Omental fat pad (tissue), 3 donors: ENCODE measurements at regions not wholly inside any gene's neighbourhood (a gene's known extent, or its start where the extent isn't known, plus 50 kb on each side); places are given as distances from the start of the nearest gene placed in this dataset.

Source experiments
- ATAC-seq: fragments of 150-250 bp; one replicate; pipeline ENCODE4 v1.9.1; 2016; ENCODE audit warnings: mild to moderate bottlenecking, moderate library complexity; ENCODE audit not compliant: low FRiP score
- DNase-seq: peaks from one replicate; pipeline ENCODE4 v3.0.0-alpha.2; 2019; ENCODE audit warnings: low spot score
- TF ChIP-seq, protein P1 (sequence below), 3 donors: fragments of 450-650 bp; IDR thresholded peaks; one replicate each; pipeline ENCODE4 v1.5.1; 2016 to 2017; ENCODE audit warnings: antibody characterized with exemption in 3 of 3, mild to moderate bottlenecking in 3 of 3, moderate library complexity in 2 of 3

DNA sequence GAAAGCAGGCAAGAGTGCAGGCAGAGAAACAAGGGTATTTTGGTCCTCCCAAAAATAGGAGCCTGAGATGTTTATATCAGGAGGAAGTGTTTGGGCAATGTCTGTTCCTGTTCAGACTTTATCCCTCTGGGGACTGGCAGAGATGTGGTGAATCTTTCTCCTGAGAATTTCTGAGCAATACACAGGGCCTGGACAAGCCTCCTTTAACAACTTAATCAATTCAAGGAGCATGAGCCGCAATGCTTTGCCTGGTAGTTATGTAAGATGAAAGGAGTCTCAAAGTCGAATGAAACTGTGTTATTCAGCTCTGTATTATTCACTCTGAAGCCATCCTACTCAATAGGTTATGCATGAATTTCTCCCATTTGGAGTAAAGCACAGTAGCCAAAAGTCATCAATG, 365.6 kb downstream of the MAN2A1 start:
- DNase-seq (no peak), ATAC-seq (no peak)
- TF ChIP-seq, protein P1, sequence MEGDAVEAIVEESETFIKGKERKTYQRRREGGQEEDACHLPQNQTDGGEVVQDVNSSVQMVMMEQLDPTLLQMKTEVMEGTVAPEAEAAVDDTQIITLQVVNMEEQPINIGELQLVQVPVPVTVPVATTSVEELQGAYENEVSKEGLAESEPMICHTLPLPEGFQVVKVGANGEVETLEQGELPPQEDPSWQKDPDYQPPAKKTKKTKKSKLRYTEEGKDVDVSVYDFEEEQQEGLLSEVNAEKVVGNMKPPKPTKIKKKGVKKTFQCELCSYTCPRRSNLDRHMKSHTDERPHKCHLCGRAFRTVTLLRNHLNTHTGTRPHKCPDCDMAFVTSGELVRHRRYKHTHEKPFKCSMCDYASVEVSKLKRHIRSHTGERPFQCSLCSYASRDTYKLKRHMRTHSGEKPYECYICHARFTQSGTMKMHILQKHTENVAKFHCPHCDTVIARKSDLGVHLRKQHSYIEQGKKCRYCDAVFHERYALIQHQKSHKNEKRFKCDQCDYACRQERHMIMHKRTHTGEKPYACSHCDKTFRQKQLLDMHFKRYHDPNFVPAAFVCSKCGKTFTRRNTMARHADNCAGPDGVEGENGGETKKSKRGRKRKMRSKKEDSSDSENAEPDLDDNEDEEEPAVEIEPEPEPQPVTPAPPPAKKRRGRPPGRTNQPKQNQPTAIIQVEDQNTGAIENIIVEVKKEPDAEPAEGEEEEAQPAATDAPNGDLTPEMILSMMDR (IDR thresholded peaks at IDR 0.05), result no peak

DNA sequence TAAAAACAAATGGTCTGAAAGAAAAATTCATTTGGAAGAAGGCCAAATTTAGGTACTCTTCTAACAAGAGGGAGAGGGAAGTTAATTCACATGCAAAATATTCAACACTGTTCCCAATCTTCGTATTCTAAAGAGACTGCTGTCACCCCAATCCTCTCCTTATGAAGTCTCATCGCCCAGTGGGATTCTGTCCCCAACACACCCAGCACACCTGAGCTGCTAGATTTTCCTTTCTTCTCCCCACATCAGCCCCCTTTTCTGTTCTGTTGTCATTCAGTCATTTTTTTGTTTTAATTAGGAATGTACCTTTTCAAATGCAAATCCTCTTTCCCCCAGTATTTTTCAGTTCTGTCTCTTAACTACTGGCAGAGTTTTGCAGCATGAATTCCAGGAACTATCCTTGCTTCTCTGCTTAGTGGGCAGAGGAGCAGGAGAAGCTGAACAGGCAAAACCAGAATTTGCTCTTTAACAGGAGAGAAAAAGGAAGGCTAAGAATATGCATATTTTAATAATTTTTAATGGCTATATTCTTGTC, 366.9 kb downstream of the MAN2A1 start:
- TF ChIP-seq, protein P1 (IDR thresholded peaks at IDR 0.05), result no peak
- no peak for DNase-seq
- no peak for ATAC-seq

GRCh38 chr5:110058175-110058574, 368.4 kb downstream of the MAN2A1 start:
- TF ChIP-seq, protein P1 (IDR thresholded peaks at IDR 0.05), result no peak
- no peak for ATAC-seq
- DNase-seq, result no peak

DNA sequence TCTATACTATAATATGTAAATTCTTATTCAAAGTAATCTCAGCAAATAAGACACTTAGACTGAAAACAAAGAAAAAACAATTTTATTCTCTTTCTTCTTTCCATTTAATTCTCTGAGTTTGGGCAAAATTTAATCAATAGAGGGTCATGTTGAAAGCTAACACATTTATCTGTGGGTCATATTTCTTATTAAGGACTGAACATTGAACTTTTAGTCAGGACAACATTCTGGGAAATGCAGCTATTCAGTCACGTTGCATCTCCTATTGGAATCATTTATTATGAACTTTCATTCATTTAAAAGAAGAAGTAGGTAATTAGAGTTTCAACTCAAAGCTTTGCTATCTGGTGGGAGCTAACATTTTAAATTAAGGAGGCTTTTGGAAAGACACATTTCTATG, 372.5 kb downstream of the MAN2A1 start:
- no peak for ATAC-seq
- DNase-seq, result no peak
- TF ChIP-seq, protein P1 (IDR thresholded peaks at IDR 0.05), result no peak

- ATAC-seq, result no peak
- TF ChIP-seq, protein P1 (IDR thresholded peaks at IDR 0.05), result no peak
- DNase-seq, result no peak
Measured at GRCh38 chr5:110063640-110064602, 374.2 kb downstream of the MAN2A1 start.

DNA sequence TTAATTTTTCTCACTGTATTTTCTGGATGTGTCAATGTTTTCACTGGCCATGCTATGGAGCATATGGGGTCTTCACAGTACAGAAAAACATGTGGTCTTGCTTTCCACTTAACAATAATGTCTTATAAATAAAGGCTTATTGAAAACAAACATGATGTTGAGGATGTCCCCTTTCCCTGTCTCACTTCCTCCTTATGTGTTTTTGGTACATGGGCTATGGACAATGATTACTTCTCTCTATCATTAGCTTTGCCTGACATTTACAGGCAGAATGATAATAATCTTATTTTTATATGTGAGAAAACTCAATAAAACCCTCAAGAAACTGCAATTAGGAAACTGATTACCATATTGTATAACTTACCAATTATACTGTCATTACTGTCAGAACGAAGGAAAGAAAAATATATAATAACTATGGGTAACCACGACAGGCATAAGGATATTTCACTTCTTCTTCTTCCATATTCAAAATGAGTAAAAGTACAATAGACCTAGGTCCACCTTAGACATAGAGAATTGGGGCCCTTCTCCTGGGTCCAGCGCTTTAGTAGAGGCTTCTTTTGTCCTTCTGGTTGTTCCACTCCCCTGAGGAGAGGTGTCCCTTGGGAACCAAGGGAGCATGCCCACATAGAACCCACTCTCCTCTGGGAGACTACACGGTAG, 375.0 kb downstream of the MAN2A1 start:
- TF ChIP-seq, protein P1 (IDR thresholded peaks at IDR 0.05), result no peak
- ATAC-seq (no peak), DNase-seq (no peak)
